ENCODE measurements at regions not wholly inside any gene's neighbourhood (a gene's known extent, or its start where the extent isn't known, plus 50 kb on each side); places are given as distances from the start of the nearest gene placed in this dataset.

DNA sequence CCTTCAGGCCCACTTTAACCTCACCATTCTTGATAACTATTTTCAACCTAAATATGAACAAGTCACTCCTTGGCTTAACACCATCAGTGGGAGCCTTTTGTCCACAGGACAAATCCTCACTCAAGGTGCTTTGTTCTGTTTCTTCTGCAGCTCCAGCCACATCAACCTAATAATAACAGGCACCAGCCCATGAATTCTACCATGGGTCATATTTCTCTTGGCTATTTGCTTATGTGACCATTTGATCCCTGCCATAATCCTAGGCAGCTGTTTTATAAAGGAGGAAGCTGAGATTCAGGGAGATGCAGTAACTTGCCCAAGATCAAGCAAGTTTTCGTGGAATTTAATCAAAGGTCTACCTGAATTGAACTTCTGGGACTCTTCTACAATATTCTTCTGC lies 561.3 kb downstream of the DHX35 start:
- DNase-seq, result no peak

GRCh38 chr20:39518654-39519053 lies 556.5 kb downstream of the DHX35 start:
- DNase-seq, result no peak

DNA sequence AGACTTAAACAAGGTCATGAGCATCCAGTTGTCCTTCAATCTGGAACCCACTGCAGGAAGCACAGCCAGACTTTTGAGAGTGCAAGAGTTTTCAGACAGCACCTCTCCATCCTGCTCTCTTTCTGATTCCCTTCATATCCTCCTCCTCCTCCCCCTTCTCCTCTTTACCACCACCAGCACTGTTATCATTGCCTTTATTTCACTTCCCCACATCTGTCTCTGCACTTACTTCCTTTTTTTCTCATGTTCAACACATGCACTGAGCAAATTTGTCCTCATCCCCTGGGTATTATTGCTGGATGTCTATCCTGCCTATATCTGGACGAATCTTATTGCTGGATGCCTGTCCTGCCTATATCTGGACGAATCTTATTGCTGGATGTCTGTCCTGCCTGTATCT lies 554.8 kb downstream of the DHX35 start:
- DNase-seq, result no peak

GRCh38 chr20:39504710-39505094 lies 542.6 kb downstream of the DHX35 start:
- no peak for DNase-seq

DNA sequence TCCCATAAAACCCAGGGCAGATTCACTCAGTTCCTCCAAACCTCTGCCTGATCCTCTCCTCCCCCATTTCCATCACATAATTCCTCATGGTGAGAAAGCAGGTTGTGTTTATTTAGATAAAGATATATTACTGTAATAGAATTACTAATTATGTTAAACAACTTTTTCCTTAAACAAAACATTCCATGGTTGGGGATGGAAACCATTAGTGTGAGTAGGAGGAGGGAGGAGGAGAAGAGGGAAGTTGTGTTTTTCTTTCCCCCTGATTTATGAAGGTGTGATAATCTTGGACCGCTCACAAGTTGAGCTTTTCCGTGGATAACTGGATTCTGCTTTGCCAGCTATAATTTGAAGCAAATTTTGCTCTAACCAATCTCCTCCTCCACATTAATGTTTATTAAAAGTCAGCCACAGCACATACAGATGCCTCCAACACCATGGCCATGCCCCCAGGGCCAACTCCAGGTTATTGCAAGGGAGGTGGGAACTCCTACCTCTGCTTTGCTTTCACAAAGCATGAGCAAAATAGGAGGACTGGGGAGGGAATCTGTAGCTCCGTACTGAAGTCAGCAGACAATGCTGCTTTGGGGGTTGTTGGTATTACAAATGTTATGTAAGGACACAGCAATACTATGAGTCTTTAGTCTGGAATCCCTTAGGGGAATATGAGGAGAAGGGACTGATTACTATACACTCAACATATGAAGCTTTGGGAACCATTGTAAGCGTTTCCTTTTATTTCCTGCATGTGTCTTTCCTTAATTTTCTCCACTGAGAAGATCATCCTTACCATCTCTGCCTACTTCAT lies 542.0 kb downstream of the DHX35 start:
- DNase-seq, result no peak

DNA sequence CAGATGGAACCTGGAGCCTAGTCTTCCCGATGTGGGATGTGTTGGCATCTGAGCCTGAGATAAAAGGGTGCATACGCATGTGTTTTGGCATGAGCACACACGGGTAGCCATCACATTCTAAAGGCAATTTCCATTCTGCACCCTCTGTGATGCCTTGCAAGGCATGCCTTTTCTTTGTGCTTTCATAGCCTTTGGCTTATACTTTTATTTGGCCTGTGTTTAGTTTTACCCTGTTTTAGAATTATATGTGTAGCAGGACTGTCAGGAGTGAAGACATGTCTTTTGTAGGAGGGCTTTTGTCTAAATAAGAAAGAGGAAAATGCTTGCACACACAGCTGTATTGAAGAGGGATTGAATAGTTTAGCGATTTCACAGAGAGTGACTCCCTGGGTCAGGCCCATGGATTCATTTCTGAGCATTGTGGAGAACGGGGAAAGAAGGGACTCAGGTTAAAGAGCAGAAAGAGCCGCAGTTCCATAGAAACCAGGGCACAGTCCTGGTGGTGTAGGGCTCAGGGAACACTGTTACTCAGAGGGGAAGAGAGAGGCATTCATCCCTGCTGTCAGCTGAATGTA lies 530.2 kb downstream of the DHX35 start:
- DNase-seq, result no peak

DNA sequence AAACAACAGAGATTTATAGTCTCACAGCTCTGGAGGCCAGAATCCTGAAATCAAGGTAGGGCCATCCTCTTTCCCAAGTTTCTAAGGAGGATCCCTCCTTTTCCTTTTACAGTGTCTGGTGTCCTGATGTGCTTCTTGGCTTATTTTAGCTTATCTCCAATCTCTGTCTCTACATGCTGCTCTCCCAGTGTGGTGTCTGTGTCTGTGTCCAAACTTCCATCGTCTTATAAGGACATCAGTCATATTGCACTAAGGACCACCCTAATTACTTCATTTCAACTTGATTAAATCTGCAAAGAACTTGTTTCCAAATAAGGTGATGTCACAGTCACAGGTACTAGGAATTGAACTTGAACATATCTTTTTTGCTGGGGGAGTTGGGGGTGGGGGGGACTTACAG lies 529.6 kb downstream of the DHX35 start:
- no peak for DNase-seq

DNA sequence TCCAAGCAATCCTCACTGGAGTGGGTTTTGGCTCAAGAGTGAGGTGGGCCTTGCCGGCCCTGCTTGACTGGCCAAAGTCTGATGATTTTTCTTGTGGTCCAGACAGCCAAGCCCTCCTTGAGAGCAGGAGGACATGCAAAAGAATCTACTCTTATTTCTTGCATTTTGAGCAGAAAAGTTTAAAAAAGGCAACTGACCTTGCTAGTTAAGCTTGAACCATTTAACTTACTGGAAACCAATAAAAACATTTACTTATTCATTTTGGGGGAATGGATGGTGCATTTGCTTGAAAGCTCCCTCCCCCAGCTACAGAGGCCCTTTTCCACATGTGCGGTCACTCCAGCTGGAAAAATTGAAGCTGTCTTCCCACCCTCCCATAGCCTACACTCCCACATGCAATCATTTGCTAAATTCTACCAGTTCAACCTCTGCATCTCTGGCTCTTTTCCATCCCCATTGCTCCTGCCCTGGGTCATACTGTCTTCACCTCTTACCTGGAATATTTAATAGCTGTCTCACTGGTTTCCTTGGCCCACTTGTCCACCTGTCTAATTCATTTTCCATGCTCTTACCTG lies 527.9 kb downstream of the DHX35 start:
- no peak for DNase-seq

DNA sequence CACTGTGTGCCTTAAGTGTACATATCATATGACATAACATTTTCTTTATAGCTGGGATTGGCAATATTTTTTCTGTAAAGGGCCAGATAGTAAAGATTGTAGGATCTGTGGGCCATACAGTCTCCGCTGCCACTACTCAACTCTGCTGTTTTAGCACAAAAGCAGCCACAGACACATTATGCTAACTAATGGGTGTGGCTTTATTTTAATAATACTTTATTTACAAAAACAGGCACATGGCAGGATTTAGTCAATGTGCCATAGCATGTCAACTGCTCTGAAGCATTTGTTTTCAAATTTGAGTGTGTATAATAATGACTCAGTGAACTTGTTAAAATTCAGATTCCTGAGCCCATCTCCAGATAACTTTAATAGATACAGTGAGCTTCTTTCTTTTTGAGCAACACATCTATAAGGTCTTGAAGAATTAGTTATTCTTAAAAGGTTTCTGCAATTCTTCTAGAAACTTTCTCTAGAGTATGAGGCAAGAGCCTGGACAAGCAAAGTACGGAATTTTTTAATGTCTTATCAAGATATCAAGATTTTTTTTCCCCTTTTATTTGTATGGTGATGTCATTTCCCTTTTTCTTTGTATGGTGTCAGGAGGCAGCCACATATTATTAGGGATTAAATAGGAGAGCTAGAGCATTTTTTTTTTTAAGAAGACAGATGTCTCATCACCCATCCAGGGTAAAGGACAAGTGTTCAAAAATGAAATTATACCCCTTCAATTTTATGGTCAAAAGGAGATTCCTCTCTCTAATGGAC lies 518.3 kb downstream of the DHX35 start:
- DNase-seq, result no peak

- DNase-seq, result no peak
Observed at GRCh38 chr20:39479196-39479810, 517.2 kb downstream of the DHX35 start.

- no peak for DNase-seq
Observed at GRCh38 chr20:39474879-39475278, 512.7 kb downstream of the DHX35 start.

- no peak for DNase-seq
Observed at GRCh38 chr20:39473536-39473935, 511.4 kb downstream of the DHX35 start.

- DNase-seq, result no peak
Observed at GRCh38 chr20:39468703-39469102, 506.6 kb downstream of the DHX35 start.

DNA sequence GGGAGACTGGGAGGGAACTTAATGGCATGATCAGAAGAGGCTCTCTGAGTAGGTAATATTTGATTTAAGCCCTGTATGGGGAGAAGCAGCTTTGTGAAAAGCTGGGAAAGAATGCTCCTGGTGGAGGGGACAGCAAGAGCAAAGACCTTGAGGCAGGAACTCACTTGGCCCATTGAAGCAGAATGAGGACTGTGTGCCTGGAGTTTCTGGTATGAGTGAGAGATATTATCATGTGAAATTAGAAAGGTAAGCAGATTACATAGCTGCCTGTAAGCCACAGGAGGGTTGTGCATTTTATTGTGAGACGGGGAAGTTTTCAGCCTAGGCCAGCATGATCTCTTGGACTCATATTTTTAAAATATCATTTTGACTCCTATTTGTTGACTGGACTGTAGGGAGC lies 502.1 kb downstream of the DHX35 start:
- DNase-seq, result no peak

DNA sequence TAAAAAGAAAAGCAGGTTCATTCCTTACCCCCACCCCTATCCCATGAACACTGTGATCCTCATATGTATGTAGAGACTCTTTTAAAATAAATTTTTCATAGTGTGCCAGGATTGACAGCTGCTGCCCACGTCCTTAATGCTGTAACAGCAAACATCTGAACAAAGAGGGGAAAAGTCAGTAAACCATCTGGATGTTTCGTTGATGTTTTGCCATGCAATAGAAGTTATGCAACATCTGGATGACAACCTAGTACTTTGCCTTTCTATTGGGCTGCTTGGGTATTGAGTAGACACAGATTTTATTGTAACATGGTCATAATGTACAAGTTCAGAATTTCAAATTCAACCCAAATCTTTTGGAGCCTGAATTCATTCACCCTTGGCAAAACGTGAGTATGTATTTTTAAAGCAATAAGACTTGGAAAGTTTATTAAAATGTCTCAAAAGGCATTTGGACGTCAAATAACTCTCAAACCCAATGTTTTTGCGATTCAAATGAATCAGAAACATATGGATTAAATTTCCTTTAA lies 500.3 kb downstream of the DHX35 start:
- DNase-seq, result no peak

DNA sequence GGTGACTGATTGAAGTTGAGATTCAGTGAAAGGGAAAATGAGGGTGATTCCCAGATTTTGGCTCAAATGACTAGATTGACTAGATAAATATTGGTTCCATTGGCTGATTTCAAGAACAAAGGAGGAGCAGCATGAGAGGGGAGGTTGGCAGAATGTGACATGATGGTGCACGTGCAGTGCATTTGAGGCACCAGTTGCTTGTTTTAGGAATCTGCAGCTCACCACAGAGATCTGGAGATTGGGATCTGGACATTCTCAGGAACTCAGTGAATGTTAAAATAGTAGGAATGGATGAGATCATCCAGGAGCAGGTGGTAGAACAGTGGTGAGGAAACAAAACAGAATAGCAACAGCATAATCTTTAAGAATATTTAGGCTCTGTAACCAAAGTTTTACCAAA lies 496.3 kb downstream of the DHX35 start:
- DNase-seq, result no peak

DNA sequence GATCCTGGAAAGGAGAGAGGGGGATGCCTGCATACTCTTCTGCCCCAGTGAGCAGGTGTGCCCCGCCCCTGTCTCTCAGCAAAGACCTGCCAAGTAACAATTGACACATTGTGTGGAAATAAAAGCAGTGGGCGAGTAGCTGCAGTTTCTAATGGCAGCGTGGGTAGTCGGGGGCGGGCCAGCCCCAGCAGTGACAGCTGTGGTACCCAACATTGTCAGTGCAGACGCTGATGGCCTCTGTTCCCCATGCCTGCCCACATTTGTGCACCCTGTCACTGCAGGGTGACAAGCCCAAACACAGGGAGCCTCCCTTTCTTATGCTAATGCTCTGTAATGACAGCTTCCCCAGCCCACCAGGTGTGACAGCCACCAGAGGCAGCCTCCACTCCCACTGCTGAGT lies 491.7 kb downstream of the DHX35 start:
- no peak for DNase-seq

DNA sequence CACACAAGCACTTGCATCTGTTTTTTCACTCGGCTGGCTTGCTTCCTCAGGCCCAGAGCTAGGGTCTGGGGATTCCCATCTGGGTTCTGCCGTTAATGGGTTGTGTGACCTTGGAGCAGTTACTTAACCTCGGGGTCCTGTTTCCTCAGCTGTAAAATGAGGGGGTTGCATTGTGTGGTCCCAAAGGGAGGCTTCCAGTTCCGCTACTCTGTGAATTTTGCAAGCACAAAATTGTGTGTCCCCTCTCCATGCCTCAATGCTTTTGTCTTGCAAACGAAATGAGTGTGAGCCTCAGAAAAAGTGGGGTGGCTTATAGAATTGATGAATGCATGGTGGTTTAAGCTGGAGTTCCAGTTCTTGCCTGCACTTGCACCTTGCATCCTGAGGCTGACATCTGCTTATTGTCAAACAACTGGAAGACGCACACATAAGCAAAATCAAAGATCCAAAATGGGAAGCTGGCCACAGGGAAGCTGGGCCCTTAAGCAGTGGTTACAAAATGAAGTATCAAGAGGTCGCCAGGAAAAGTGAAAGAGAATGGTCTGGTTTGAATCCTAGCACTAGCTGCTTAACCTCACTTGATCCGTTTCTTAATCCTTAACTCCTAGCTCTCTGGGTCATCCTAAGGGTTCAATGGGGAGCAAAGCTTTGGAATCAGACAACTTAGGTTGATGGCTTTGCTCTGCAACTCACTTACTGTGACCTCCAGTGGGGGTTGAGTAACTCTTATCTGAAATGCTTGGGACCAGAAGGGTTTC lies 490.6 kb downstream of the DHX35 start:
- no peak for DNase-seq

DNA sequence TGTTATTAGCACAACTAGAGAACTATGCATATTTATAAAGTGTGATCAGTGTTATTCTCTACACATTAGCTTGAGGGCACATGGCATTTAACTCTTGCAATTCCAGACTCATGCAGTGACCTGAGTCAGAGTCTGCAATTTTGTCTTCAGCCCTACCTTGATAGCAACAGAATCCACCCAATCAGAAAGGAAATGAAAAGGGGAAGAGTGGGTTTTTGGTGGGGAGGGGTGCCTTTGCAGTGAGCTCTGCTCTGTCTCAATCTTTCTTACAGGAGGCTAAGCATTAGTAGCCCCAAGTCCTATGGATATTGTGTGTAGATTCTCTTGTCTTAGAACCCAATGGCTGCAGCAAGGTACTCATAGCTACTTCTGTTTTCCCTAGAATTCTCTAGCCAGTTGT lies 489.2 kb downstream of the DHX35 start:
- DNase-seq, result no peak

- no peak for DNase-seq
Observed at GRCh38 chr20:39446397-39446796, 484.3 kb downstream of the DHX35 start.

- DNase-seq, result no peak
Observed at GRCh38 chr20:39445095-39445494, 483.0 kb downstream of the DHX35 start.

DNA sequence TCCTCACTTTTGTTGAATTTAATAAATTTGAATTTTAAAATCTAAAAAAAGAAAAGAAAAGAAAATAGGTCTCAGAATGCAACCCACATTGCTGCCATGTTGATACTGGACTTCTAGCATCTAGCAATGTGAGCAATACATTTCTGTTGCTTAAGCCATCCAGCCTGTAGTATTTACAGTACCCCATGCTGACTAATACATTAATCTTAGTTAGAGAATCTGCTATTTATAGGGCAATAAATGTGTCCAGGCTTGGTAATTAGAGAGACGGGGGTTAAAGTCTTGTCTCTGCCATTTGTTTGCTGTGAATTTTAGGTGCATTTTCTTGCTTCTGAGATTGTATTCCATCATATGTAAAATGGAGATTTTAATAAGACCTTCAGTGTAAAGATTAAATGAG lies 471.3 kb downstream of the DHX35 start:
- no peak for DNase-seq
